ENCODE measurements at regions not wholly inside any gene's neighbourhood (a gene's known extent, or its start where the extent isn't known, plus 50 kb on each side); places are given as distances from the start of the nearest gene placed in this dataset.

DNA sequence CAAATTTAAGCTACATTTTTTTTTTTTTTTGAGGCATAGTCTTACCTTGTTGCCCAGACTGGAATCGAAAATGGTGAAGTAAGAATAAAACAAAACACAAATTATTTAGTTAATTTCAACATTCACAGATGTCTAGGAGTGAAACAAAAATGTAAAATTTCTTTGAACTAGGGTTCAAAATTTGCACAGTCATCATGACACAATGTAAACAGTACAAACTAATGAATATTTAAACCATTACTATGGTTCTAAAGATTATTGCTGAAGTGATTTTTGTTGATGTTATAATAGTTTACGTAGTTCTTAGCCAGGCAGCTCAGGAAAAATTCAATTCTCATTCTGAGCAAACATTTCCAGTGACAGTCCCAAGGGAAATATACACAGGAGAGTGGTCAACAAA, 633.1 kb downstream of the GRXCR1 start:
- Histone ChIP-seq H3K4me1 (ENCODE audit: control insufficient read depth, insufficient read depth, low read length) (no peaks in the 10 kb centered on the region), H3K27ac (ENCODE audit: extremely low read depth, low read depth, low read length) (no peak overlapping the region), H3K36me3 (ENCODE audit: control insufficient read depth in 2 of 2, insufficient read depth in 1 of 2, low read length in 2 of 2) (no peaks in the 10 kb centered on the region), H3K4me3 (ENCODE audit: low read depth, low read length) (no peak overlapping the region), H3K9me3 (ENCODE audit: control insufficient read depth, insufficient read depth, low read depth, low read length) (no peaks in the 10 kb centered on the region)
- TF ChIP-seq, protein P1, sequence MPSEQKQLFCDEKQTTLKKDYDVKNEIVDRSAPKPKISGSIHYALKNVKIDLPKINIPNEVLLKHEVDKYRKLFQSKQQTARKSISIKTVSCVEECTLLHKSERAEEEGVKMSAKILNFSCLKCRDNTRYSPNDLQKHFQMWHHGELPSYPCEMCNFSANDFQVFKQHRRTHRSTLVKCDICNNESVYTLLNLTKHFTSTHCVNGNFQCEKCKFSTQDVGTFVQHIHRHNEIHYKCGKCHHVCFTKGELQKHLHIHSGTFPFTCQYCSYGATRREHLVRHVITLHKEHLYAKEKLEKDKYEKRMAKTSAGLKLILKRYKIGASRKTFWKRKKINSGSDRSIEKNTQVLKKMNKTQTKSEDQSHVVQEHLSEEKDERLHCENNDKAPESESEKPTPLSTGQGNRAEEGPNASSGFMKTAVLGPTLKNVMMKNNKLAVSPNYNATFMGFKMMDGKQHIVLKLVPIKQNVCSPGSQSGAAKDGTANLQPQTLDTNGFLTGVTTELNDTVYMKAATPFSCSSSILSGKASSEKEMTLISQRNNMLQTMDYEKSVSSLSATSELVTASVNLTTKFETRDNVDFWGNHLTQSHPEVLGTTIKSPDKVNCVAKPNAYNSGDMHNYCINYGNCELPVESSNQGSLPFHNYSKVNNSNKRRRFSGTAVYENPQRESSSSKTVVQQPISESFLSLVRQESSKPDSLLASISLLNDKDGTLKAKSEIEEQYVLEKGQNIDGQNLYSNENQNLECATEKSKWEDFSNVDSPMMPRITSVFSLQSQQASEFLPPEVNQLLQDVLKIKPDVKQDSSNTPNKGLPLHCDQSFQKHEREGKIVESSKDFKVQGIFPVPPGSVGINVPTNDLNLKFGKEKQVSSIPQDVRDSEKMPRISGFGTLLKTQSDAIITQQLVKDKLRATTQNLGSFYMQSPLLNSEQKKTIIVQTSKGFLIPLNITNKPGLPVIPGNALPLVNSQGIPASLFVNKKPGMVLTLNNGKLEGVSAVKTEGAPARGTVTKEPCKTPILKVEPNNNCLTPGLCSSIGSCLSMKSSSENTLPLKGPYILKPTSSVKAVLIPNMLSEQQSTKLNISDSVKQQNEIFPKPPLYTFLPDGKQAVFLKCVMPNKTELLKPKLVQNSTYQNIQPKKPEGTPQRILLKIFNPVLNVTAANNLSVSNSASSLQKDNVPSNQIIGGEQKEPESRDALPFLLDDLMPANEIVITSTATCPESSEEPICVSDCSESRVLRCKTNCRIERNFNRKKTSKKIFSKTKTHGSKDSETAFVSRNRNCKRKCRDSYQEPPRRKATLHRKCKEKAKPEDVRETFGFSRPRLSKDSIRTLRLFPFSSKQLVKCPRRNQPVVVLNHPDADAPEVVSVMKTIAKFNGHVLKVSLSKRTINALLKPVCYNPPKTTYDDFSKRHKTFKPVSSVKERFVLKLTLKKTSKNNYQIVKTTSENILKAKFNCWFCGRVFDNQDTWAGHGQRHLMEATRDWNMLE (tag by site-specific recombination; conservative IDR thresholded peaks at IDR 0.05; ENCODE audit: low read depth) = no peak
- TF ChIP-seq, protein P2, sequence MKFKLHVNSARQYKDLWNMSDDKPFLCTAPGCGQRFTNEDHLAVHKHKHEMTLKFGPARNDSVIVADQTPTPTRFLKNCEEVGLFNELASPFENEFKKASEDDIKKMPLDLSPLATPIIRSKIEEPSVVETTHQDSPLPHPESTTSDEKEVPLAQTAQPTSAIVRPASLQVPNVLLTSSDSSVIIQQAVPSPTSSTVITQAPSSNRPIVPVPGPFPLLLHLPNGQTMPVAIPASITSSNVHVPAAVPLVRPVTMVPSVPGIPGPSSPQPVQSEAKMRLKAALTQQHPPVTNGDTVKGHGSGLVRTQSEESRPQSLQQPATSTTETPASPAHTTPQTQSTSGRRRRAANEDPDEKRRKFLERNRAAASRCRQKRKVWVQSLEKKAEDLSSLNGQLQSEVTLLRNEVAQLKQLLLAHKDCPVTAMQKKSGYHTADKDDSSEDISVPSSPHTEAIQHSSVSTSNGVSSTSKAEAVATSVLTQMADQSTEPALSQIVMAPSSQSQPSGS (tag by site-specific recombination; IDR thresholded peaks at IDR 0.05; ENCODE audit: low read depth) = no peak
- TF ChIP-seq ZNF140 (tag by site-specific recombination; IDR thresholded peaks at IDR 0.05) (no peak), OVOL3 (tag by site-specific recombination; IDR thresholded peaks at IDR 0.05) (no peak), IKZF3 (tag by site-specific recombination; IDR thresholded peaks at IDR 0.05) (no peak), ZNF404 (tag by site-specific recombination; IDR thresholded peaks at IDR 0.05) (no peak), ZNF560 (tag by site-specific recombination; IDR thresholded peaks at IDR 0.05; ENCODE audit: borderline replicate concordance) (no peak), ZNF677 (tag by site-specific recombination; IDR thresholded peaks at IDR 0.05) (no peak), TCF7L2 (IDR thresholded peaks at IDR 0.05; ENCODE audit: borderline replicate concordance, low read depth, low read length) (no peak)
- TF ChIP-seq, protein P3, sequence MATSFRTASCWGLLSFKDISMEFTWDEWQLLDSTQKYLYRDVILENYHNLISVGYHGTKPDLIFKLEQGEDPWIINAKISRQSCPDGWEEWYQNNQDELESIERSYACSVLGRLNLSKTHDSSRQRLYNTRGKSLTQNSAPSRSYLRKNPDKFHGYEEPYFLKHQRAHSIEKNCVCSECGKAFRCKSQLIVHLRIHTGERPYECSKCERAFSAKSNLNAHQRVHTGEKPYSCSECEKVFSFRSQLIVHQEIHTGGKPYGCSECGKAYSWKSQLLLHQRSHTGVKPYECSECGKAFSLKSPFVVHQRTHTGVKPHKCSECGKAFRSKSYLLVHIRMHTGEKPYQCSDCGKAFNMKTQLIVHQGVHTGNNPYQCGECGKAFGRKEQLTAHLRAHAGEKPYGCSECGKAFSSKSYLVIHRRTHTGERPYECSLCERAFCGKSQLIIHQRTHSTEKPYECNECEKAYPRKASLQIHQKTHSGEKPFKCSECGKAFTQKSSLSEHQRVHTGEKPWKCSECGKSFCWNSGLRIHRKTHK (tag by site-specific recombination; IDR thresholded peaks at IDR 0.05) = no peak
- POLR2A ChIA-PET = no interaction called here
- CTCF ChIA-PET = no interaction called here

DNA sequence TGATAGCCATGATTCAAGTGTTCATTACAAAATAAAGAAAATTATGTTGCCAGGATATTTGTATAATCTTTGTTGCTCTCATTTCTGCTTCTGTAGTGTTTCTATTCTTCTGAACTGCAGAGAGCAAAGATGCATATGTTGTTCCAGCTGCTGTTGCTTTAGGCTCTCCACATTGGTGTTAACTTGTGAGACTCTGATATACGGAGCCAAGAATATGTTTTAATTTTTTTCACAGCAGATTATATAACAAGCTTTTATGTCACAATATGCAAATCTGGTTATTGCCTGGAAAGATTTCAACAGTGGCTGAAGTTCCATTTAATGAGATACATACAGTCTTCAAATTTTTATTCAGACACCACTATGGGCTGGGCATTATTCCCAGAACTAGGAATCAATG, 655.0 kb downstream of the GRXCR1 start:
- no peak overlapping the region for H3K27ac ChIP-seq (ENCODE audit: extremely low read depth, low read depth, low read length)
- POLR2A ChIA-PET = no interaction called here
- CTCF ChIA-PET = no interaction called here
- no peaks in the 10 kb centered on the region for H3K9me3 ChIP-seq (ENCODE audit: control insufficient read depth, insufficient read depth, low read depth, low read length)
- H3K4me1 ChIP-seq (ENCODE audit: control insufficient read depth, insufficient read depth, low read length) = no peaks in the 10 kb centered on the region
- H3K36me3 ChIP-seq (ENCODE audit: control insufficient read depth in 2 of 2, insufficient read depth in 1 of 2, low read length in 2 of 2) = no peaks in the 10 kb centered on the region
- no peak overlapping the region for H3K4me3 ChIP-seq (ENCODE audit: low read depth, low read length)
- TF ChIP-seq ZNF433 (tag by site-specific recombination; IDR thresholded peaks at IDR 0.05; ENCODE audit: low read depth) (no peak), ZNF600 (tag by site-specific recombination; IDR thresholded peaks at IDR 0.05) (no peak), GLI4 (tag by site-specific recombination; IDR thresholded peaks at IDR 0.05) (no peak), ZNF549 (tag by site-specific recombination; IDR thresholded peaks at IDR 0.05) (no peak), ZNF416 (tag by site-specific recombination; IDR thresholded peaks at IDR 0.05) (no peak), FEZF1 (tag by site-specific recombination; IDR thresholded peaks at IDR 0.05) (no peak), ZNF274 (IDR thresholded peaks at IDR 0.05; ENCODE audit: low read length) (no peak), ZNF274 (tag by site-specific recombination; IDR thresholded peaks at IDR 0.05; ENCODE audit: borderline replicate concordance) (no peak), ZNF10 (tag by site-specific recombination; IDR thresholded peaks at IDR 0.05) (no peak), ZNF350 (tag by site-specific recombination; IDR thresholded peaks at IDR 0.05) (no peak), ZBTB20 (tag by site-specific recombination; IDR thresholded peaks at IDR 0.05) (no peak), ZNF777 (tag by site-specific recombination; IDR thresholded peaks at IDR 0.05; ENCODE audit: borderline replicate concordance) (no peak)
- TF ChIP-seq, protein P4, sequence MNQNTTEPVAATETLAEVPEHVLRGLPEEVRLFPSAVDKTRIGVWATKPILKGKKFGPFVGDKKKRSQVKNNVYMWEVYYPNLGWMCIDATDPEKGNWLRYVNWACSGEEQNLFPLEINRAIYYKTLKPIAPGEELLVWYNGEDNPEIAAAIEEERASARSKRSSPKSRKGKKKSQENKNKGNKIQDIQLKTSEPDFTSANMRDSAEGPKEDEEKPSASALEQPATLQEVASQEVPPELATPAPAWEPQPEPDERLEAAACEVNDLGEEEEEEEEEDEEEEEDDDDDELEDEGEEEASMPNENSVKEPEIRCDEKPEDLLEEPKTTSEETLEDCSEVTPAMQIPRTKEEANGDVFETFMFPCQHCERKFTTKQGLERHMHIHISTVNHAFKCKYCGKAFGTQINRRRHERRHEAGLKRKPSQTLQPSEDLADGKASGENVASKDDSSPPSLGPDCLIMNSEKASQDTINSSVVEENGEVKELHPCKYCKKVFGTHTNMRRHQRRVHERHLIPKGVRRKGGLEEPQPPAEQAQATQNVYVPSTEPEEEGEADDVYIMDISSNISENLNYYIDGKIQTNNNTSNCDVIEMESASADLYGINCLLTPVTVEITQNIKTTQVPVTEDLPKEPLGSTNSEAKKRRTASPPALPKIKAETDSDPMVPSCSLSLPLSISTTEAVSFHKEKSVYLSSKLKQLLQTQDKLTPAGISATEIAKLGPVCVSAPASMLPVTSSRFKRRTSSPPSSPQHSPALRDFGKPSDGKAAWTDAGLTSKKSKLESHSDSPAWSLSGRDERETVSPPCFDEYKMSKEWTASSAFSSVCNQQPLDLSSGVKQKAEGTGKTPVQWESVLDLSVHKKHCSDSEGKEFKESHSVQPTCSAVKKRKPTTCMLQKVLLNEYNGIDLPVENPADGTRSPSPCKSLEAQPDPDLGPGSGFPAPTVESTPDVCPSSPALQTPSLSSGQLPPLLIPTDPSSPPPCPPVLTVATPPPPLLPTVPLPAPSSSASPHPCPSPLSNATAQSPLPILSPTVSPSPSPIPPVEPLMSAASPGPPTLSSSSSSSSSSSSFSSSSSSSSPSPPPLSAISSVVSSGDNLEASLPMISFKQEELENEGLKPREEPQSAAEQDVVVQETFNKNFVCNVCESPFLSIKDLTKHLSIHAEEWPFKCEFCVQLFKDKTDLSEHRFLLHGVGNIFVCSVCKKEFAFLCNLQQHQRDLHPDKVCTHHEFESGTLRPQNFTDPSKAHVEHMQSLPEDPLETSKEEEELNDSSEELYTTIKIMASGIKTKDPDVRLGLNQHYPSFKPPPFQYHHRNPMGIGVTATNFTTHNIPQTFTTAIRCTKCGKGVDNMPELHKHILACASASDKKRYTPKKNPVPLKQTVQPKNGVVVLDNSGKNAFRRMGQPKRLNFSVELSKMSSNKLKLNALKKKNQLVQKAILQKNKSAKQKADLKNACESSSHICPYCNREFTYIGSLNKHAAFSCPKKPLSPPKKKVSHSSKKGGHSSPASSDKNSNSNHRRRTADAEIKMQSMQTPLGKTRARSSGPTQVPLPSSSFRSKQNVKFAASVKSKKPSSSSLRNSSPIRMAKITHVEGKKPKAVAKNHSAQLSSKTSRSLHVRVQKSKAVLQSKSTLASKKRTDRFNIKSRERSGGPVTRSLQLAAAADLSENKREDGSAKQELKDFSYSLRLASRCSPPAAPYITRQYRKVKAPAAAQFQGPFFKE (tag by site-specific recombination; IDR thresholded peaks at IDR 0.05; ENCODE audit: borderline replicate concordance) = no peak
